ENCODE measurements at regions not wholly inside any gene's neighbourhood (a gene's known extent, or its start where the extent isn't known, plus 50 kb on each side); places are given as distances from the start of the nearest gene placed in this dataset.

DNA sequence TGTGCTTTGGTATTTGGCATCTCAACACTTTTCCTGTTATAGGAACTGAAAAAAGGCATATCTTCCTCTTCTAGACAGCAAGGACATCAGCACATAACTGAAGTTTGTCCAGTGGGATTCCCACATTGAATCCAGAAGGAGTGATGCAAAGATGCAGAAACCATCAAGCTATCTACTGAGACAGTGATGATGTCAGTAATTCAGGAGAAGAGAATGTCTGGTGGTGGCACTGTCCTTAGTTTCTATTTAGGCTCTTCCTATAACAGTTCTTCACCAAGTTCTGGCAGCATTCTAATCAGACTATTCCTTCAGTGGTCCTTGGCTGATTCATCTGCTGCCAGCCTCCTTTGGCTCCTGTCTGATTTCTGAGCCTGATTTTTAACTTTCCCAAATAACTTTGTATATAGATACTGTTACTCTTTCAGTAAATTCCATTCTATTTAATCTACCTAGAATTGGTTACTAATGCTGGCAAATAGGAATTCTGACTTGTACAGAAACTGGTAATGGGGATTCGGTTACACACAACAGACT lies 56.6 kb upstream of the AGPS start:
- TF ChIP-seq, protein P1, sequence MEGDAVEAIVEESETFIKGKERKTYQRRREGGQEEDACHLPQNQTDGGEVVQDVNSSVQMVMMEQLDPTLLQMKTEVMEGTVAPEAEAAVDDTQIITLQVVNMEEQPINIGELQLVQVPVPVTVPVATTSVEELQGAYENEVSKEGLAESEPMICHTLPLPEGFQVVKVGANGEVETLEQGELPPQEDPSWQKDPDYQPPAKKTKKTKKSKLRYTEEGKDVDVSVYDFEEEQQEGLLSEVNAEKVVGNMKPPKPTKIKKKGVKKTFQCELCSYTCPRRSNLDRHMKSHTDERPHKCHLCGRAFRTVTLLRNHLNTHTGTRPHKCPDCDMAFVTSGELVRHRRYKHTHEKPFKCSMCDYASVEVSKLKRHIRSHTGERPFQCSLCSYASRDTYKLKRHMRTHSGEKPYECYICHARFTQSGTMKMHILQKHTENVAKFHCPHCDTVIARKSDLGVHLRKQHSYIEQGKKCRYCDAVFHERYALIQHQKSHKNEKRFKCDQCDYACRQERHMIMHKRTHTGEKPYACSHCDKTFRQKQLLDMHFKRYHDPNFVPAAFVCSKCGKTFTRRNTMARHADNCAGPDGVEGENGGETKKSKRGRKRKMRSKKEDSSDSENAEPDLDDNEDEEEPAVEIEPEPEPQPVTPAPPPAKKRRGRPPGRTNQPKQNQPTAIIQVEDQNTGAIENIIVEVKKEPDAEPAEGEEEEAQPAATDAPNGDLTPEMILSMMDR (IDR thresholded peaks at IDR 0.05; ENCODE audit: insufficient read depth, low read length) = no peak
- TF ChIP-seq GABPA (IDR thresholded peaks at IDR 0.05; ENCODE audit: low read depth) (no peak), SPI1 (IDR thresholded peaks at IDR 0.05; ENCODE audit: borderline replicate concordance, low read depth) (no peak), POLR2AphosphoS5 (IDR thresholded peaks at IDR 0.05; ENCODE audit: low read depth) (no peak)
- TF ChIP-seq, protein P2, sequence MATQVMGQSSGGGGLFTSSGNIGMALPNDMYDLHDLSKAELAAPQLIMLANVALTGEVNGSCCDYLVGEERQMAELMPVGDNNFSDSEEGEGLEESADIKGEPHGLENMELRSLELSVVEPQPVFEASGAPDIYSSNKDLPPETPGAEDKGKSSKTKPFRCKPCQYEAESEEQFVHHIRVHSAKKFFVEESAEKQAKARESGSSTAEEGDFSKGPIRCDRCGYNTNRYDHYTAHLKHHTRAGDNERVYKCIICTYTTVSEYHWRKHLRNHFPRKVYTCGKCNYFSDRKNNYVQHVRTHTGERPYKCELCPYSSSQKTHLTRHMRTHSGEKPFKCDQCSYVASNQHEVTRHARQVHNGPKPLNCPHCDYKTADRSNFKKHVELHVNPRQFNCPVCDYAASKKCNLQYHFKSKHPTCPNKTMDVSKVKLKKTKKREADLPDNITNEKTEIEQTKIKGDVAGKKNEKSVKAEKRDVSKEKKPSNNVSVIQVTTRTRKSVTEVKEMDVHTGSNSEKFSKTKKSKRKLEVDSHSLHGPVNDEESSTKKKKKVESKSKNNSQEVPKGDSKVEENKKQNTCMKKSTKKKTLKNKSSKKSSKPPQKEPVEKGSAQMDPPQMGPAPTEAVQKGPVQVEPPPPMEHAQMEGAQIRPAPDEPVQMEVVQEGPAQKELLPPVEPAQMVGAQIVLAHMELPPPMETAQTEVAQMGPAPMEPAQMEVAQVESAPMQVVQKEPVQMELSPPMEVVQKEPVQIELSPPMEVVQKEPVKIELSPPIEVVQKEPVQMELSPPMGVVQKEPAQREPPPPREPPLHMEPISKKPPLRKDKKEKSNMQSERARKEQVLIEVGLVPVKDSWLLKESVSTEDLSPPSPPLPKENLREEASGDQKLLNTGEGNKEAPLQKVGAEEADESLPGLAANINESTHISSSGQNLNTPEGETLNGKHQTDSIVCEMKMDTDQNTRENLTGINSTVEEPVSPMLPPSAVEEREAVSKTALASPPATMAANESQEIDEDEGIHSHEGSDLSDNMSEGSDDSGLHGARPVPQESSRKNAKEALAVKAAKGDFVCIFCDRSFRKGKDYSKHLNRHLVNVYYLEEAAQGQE (IDR thresholded peaks at IDR 0.05; ENCODE audit: insufficient replicate concordance, low read depth) = no peak
- H3K27me3 ChIP-seq (ENCODE audit: insufficient read depth, poor library complexity, severe bottlenecking) = no peaks in the 10 kb centered on the region
- no peak overlapping the region for H3K27ac ChIP-seq (replicated peaks)
- no peak overlapping the region for H3K4me3 ChIP-seq (replicated peaks; ENCODE audit: insufficient read depth, low read length)
- no peak for DNase-seq (ENCODE audit: low read depth in 1 of 2, low spot score in 1 of 2)

DNA sequence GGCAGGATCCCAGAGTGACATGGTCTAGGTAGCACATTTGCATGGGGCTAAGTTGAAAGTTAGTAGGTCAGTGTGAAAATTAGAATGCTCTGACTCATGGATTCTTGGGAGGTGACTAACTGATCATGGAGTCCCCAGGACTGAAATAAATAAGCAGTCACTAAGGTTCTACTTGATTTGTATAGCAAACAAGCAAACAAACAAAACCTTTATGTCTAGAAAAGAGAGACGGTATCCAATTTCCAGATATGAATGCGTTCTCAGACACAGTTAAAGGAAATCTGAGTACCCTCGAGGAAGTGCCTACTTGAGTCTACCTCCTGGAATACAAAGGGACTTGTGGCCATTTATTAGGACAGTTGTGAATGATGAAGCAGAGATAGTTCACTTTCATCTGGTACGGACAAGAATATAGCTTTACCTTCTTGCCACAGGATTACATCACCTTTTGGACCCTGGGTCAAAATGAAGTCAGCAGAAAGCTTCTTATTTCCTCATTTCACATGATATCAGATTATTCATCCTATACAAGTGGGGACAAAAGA lies 54.3 kb upstream of the AGPS start:
- no peak overlapping the region for H3K4me3 ChIP-seq (replicated peaks; ENCODE audit: insufficient read depth, low read length)
- no peak overlapping the region for H3K27ac ChIP-seq (replicated peaks)
- TF ChIP-seq, protein P2 (IDR thresholded peaks at IDR 0.05; ENCODE audit: insufficient replicate concordance, low read depth) = no peak
- no peak for TF ChIP-seq GABPA (IDR thresholded peaks at IDR 0.05; ENCODE audit: low read depth)
- TF ChIP-seq, protein P1 (IDR thresholded peaks at IDR 0.05; ENCODE audit: insufficient read depth, low read length) = no peak
- TF ChIP-seq POLR2AphosphoS5 (IDR thresholded peaks at IDR 0.05; ENCODE audit: low read depth) = no peak
- no peak for TF ChIP-seq SPI1 (IDR thresholded peaks at IDR 0.05; ENCODE audit: borderline replicate concordance, low read depth)
- no peaks in the 10 kb centered on the region for H3K27me3 ChIP-seq (ENCODE audit: insufficient read depth, poor library complexity, severe bottlenecking)
- DNase-seq (ENCODE audit: low read depth in 1 of 2, low spot score in 1 of 2) = no peak

DNA sequence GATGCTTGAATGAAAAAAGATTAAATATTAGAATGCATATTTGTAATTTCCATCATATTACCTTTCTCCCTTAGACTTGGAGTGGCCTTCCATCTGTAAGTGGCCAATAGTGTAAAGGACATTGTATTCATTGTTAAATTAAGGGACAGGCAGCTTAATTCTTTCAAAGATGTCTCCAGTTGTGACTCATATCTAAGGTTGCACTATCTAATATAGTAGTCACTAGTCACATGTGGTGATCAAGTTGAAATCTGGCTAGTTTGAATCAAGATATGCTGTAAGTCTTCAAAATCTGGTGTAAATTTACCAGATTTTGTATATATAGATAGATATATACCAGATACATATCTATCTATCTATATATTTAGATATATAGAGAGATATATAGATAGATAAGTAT lies 52.4 kb upstream of the AGPS start:
- Histone ChIP-seq H3K27ac (replicated peaks) (no peak overlapping the region), H3K4me3 (replicated peaks; ENCODE audit: insufficient read depth, low read length) (no peak overlapping the region), H3K27me3 (ENCODE audit: insufficient read depth, poor library complexity, severe bottlenecking) (no peaks in the 10 kb centered on the region)
- DNase-seq (ENCODE audit: low read depth in 1 of 2, low spot score in 1 of 2) = no peak
- TF ChIP-seq, protein P1 (IDR thresholded peaks at IDR 0.05; ENCODE audit: insufficient read depth, low read length) = no peak
- TF ChIP-seq, protein P2 (IDR thresholded peaks at IDR 0.05; ENCODE audit: insufficient replicate concordance, low read depth) = no peak
- TF ChIP-seq SPI1 (IDR thresholded peaks at IDR 0.05; ENCODE audit: borderline replicate concordance, low read depth) (no peak), GABPA (IDR thresholded peaks at IDR 0.05; ENCODE audit: low read depth) (no peak), POLR2AphosphoS5 (IDR thresholded peaks at IDR 0.05; ENCODE audit: low read depth) (no peak)

All from HL-60 (cell line).